ENCODE measurements at regions not wholly inside any gene's neighbourhood (a gene's known extent, or its start where the extent isn't known, plus 50 kb on each side); places are given as distances from the start of the nearest gene placed in this dataset.
"Not testable (repeated sequence)": the region's sequence is repeated elsewhere in the genome, so short reads cannot be mapped to it uniquely, and the experiment has no call there.

DNA sequence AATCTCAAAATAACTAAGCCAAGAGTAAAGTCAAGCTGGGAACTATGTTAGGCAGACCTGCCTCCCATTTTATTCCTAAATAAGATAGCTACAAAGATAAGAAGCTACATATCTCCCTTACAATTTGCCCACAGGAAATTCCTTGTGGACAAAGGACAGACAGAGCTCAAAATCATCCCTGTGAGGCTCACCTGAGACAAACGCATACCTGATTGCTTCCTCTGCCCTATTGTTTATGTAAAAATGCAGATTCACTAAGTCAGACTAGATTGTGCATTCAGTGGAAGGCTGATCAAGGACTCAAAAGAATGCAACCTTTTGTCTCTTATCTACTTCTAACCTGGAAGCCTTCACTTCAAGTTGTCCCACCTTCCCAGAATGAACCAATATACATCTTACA lies 56.2 kb upstream of the SPP1 start:
- TF ChIP-seq CTCF (IDR thresholded peaks at IDR 0.05; ENCODE audit: low read depth, low read length); EZH2phosphoT487 (IDR thresholded peaks at IDR 0.05; ENCODE audit: low read depth): not testable (repeated sequence)
